ENCODE measurements at regions not wholly inside any gene's neighbourhood (a gene's known extent, or its start where the extent isn't known, plus 50 kb on each side); places are given as distances from the start of the nearest gene placed in this dataset.

- no peak overlapping the region for H2AFZ ChIP-seq (ENCODE audit: low read depth, low read length)
- no TSS peak for BruUV-seq (replicated peaks)
- FAIRE-seq: no peak
- no peak overlapping the region for H3K27ac ChIP-seq (ENCODE audit: insufficient read depth, low read depth, low read length)
- H3K27me3 ChIP-seq (ENCODE audit: control insufficient read depth in 2 of 2, insufficient read depth in 2 of 2, low read length in 2 of 2): no peaks in the 10 kb centered on the region
- peaks cover 0 to 6% of the 10 kb centered on the region in 2 experiments for H3K36me3 ChIP-seq (ENCODE audit: control insufficient read depth in 2 of 2, extremely low read depth in 1 of 2, insufficient read depth in 2 of 2, low read length in 2 of 2)
- TF ChIP-seq CTCF (IDR thresholded peaks at IDR 0.05; ENCODE audit: extremely low read depth in 1 of 2, insufficient read depth in 1 of 2, low read depth in 1 of 2, low read length in 2 of 2): no peak
- no peak for TF ChIP-seq GATA2 (IDR thresholded peaks at IDR 0.05; ENCODE audit: insufficient read depth, insufficient read length, low read depth, low read length)
- no peak for TF ChIP-seq FOS (IDR thresholded peaks at IDR 0.05; ENCODE audit: borderline replicate concordance, insufficient read depth, low read length)
- no peak for TF ChIP-seq MYC (IDR thresholded peaks at IDR 0.05; ENCODE audit: low read depth, low read length)
- TF ChIP-seq POLR2AphosphoS5 (IDR thresholded peaks at IDR 0.05; ENCODE audit: insufficient read depth, low read depth, low read length): no peak
- TF ChIP-seq EZH2 (IDR thresholded peaks at IDR 0.05; ENCODE audit: borderline replicate concordance, low read depth, low read length, severe bottlenecking): no peak
- intact Hi-C loops (cut with micrococcal nuclease): no loop called here
- H3K4me1 ChIP-seq (ENCODE audit: control insufficient read depth, extremely low read depth, insufficient read depth, low read length): peaks cover 2% of the 10 kb centered on the region
- ChIA-PET CTCF (interaction anchor here (2.4 kb wide), 1 partner anchor 24 kb away, joined by 7 read pairs; no protein-coding TSS in a partner anchor), POLR2A (no interaction called here)
- DNase-seq (ENCODE audit: low read depth, low spot score): no peak
- H4K20me1 ChIP-seq (replicated peaks; ENCODE audit: control insufficient read depth, extremely low read depth, insufficient read depth, low read length): peaks cover 2% of the 10 kb centered on the region
- dilution Hi-C loops (cut with MboI; ENCODE audit: extremely low pct_ligation_motif_present, low sequenced_read_pairs): no loop called here
- no peaks in the 10 kb centered on the region for H3K79me2 ChIP-seq (ENCODE audit: control insufficient read depth, insufficient read depth, low read length)
- no peak overlapping the region for H3K9ac ChIP-seq (replicated peaks; ENCODE audit: extremely low read depth, insufficient read depth, low read length)
- H3K4me3 ChIP-seq (replicated peaks in 1 of 3; ENCODE audit: insufficient read depth in 1 of 3, low read depth in 1 of 3, low read length in 3 of 3): no peak overlapping the region
- H3K9me1 ChIP-seq (replicated peaks; ENCODE audit: control insufficient read depth, extremely low read depth, insufficient read depth, low read length): no peaks in the 10 kb centered on the region
- no peak overlapping the region for H3K4me2 ChIP-seq (ENCODE audit: insufficient read depth, low read length)
- H3K9me3 ChIP-seq (replicated peaks; ENCODE audit: control insufficient read depth, insufficient read depth, low read length): no peaks in the 10 kb centered on the region
Measured at GRCh38 chr2:74042606-74043005, 57.9 kb downstream of the TET3 start.
